Suprapubic skin (tissue), 4 donors: ENCODE measurements at regions not wholly inside any gene's neighbourhood (a gene's known extent, or its start where the extent isn't known, plus 50 kb on each side); places are given as distances from the start of the nearest gene placed in this dataset.

Source experiments
- DNase-seq, 2 donors: peaks; one replicate each; pipeline ENCODE4 v3.0.0-alpha.2; 2019; ENCODE audit warnings: low spot score in 2 of 2
- H3K27ac ChIP-seq: fragments of 200-600 bp; sonication (generic); one replicate; pipeline ENCODE4 v1.5.1; 2019
- H3K27me3 ChIP-seq: fragments of 200-600 bp; sonication (generic); one replicate; pipeline ENCODE4 v1.5.1; 2019
- H3K36me3 ChIP-seq: fragments of 200-600 bp; sonication (generic); one replicate; pipeline ENCODE4 v1.5.1; 2019
- H3K4me1 ChIP-seq: fragments of 200-600 bp; sonication (generic); one replicate; pipeline ENCODE4 v1.5.1; 2019
- H3K4me3 ChIP-seq: fragments of 200-600 bp; sonication (generic); one replicate; pipeline ENCODE4 v1.5.1; 2019; ENCODE audit warnings: mild to moderate bottlenecking
- H3K9me3 ChIP-seq: fragments of 200-600 bp; sonication (generic); one replicate; pipeline ENCODE4 v1.5.1; 2019
- CTCF ChIP-seq, 2 donors: fragments of 200-600 bp in 1 of 2; fragments of 450-650 bp in 1 of 2; sonication (generic) in 1 of 2; IDR thresholded peaks; one replicate each; pipeline ENCODE4 v1.5.1; 2016 to 2019; ENCODE audit warnings: antibody characterized with exemption in 2 of 2, mild to moderate bottlenecking in 1 of 2, moderate library complexity in 1 of 2
- EP300 ChIP-seq: sonication (generic); formaldehyde crosslinking; IDR thresholded peaks from one replicate; pipeline ENCODE4 v1.6.1; 2017; ENCODE audit warnings: antibody characterized with exemption
- POLR2A ChIP-seq, 2 donors: fragments of 450-650 bp; IDR thresholded peaks; one replicate each; pipeline ENCODE4 v1.6.1; 2017; ENCODE audit warnings: antibody characterized with exemption in 2 of 2, mild to moderate bottlenecking in 2 of 2, moderate library complexity in 2 of 2
- POLR2AphosphoS5 ChIP-seq, 3 donors: sonication (generic); formaldehyde crosslinking; IDR thresholded peaks; one replicate each; pipeline ENCODE4 v1.6.1; 2017; ENCODE audit warnings: antibody characterized with exemption in 3 of 3
- WGBS: methylation state at CpG from one replicate; pipeline ENCODE4 v1.1.5; 2018; 5-methylcytosine and 5-hydroxymethylcytosine counted together

GRCh38 chr1:38347446-38348175 is 301.0 kb upstream of the POU3F1 start:
- no peak for TF ChIP-seq EP300
- TF ChIP-seq POLR2AphosphoS5 (IDR thresholded peaks at IDR 0.05) = no peak
- no peak for TF ChIP-seq POLR2A (IDR thresholded peaks at IDR 0.05)
- no peak for TF ChIP-seq CTCF (IDR thresholded peaks at IDR 0.05)
- Histone ChIP-seq H3K4me1 (no peaks in the 10 kb centered on the region), H3K36me3 (no peaks in the 10 kb centered on the region), H3K4me3 (no peak overlapping the region), H3K27me3 (no peaks in the 10 kb centered on the region), H3K9me3 (peaks cover 5% of the 10 kb centered on the region), H3K27ac (no peak overlapping the region)
- WGBS = 87% methylated on average over 3 of the region's 3 CpGs
- no peak for DNase-seq

GRCh38 chr1:38344716-38345115 is 298.1 kb upstream of the POU3F1 start:
- no peak overlapping the region for H3K27ac ChIP-seq
- no peak for TF ChIP-seq CTCF (IDR thresholded peaks at IDR 0.05)
- TF ChIP-seq POLR2AphosphoS5 (IDR thresholded peaks at IDR 0.05) = no peak
- TF ChIP-seq EP300 = no peak
- no peak for TF ChIP-seq POLR2A (IDR thresholded peaks at IDR 0.05)
- WGBS = 75% methylated on average over 4 of the region's 4 CpGs
- peaks cover 5% of the 10 kb centered on the region for H3K9me3 ChIP-seq
- no peaks in the 10 kb centered on the region for H3K36me3 ChIP-seq
- no peaks in the 10 kb centered on the region for H3K4me1 ChIP-seq
- peaks cover 3% of the 10 kb centered on the region for H3K27me3 ChIP-seq
- DNase-seq = no peak
- H3K4me3 ChIP-seq = no peak overlapping the region

- Histone ChIP-seq H3K4me3 (no peak overlapping the region), H3K4me1 (no peaks in the 10 kb centered on the region), H3K36me3 (no peaks in the 10 kb centered on the region), H3K27ac (no peak overlapping the region), H3K27me3 (peaks cover 5% of the 10 kb centered on the region), H3K9me3 (peaks cover 5% of the 10 kb centered on the region)
- TF ChIP-seq CTCF (IDR thresholded peaks at IDR 0.05) = no peak
- TF ChIP-seq EP300 = no peak
- TF ChIP-seq POLR2AphosphoS5 (IDR thresholded peaks at IDR 0.05) = no peak
- no peak for TF ChIP-seq POLR2A (IDR thresholded peaks at IDR 0.05)
- no peak for DNase-seq
- WGBS = 73% methylated on average over 4 of the region's 4 CpGs
Observed at GRCh38 chr1:38341694-38342093, 295.1 kb upstream of the POU3F1 start.

- Histone ChIP-seq H3K4me3 (no peak overlapping the region), H3K36me3 (no peaks in the 10 kb centered on the region), H3K27ac (no peak overlapping the region), H3K4me1 (no peaks in the 10 kb centered on the region), H3K9me3 (peaks cover under 1% of the 10 kb centered on the region), H3K27me3 (peaks cover 10% of the 10 kb centered on the region)
- DNase-seq = no peak
- 81% methylated on average over 5 of the region's 5 CpGs for WGBS
- TF ChIP-seq EP300 (no peak), CTCF (IDR thresholded peaks at IDR 0.05) (no peak), POLR2AphosphoS5 (IDR thresholded peaks at IDR 0.05) (no peak), POLR2A (IDR thresholded peaks at IDR 0.05) (no peak)
Observed at GRCh38 chr1:38340409-38340808, 293.8 kb upstream of the POU3F1 start.

- Histone ChIP-seq H3K4me1 (no peaks in the 10 kb centered on the region), H3K4me3 (no peak overlapping the region), H3K27me3 (peaks cover 16% of the 10 kb centered on the region), H3K27ac (no peak overlapping the region), H3K36me3 (no peaks in the 10 kb centered on the region), H3K9me3 (no peaks in the 10 kb centered on the region)
- no peak for TF ChIP-seq EP300
- no peak for TF ChIP-seq POLR2A (IDR thresholded peaks at IDR 0.05)
- no peak for TF ChIP-seq CTCF (IDR thresholded peaks at IDR 0.05)
- no peak for TF ChIP-seq POLR2AphosphoS5 (IDR thresholded peaks at IDR 0.05)
- 83% methylated on average over 5 of the region's 5 CpGs for WGBS
- DNase-seq = no peak
Observed at GRCh38 chr1:38337711-38338110, 291.1 kb upstream of the POU3F1 start.
